HCT116 (cell line): ENCODE measurements at regions not wholly inside any gene's neighbourhood (a gene's known extent, or its start where the extent isn't known, plus 50 kb on each side); places are given as distances from the start of the nearest gene placed in this dataset.

Experiments
- ATAC-seq: fragments of 200-7000 bp; cut with Tn5 transposase; 2 replicates; pipeline ENCODE4 v1.9.1; 2020; ENCODE audit warnings: mild to moderate bottlenecking, moderate library complexity
- BruUV-seq: library from RNA; stranded (reverse); fragments of 400-500 nt; replicated peaks from 2 replicates; lab custom pipeline; 2021; lab: Mats Ljungman, UMichigan
- CTCF ChIA-PET: fragments of 300-600 bp; sonication (Branson Sonifier 250); formaldehyde crosslinking; loops from one replicate; lab custom pipeline; 2021; ENCODE audit warnings: antibody characterized with exemption; lab: Charles Lee
- POLR2A ChIA-PET: fragments of 300-600, 350-600 bp; sonication (Branson Sonifier 250); formaldehyde crosslinking; loops from one replicate; lab custom pipeline; 2021; ENCODE audit warnings: antibody characterized with exemption; lab: Charles Lee
- RAD21 ChIA-PET, 2 experiments: fragments of 300-600 bp; sonication (Branson Sonifier 250); formaldehyde crosslinking; loops; one replicate each; lab custom pipeline; 2023; ENCODE audit warnings: low total read pairs in 2 of 2; ENCODE audit not compliant: uncharacterized antibody in 2 of 2, unreplicated experiment in 2 of 2, low non-redundant PET in 1 of 2; lab: Charles Lee
- DNase-seq: peaks from one replicate; pipeline ENCODE4 v3.0.0-alpha.2; 2010; ENCODE audit warnings: low read depth, low spot score
- H2AFZ ChIP-seq: fragments of 200-600 bp; shearing (Covaris generic), sonication (generic); 2 replicates; pipeline ENCODE4 v1.6.1; 2017; ENCODE audit warnings: low read depth, mixed run types, mixed read lengths, antibody characterized with exemption, low read length; ENCODE audit not compliant: poor library complexity, severe bottlenecking
- H3K27ac ChIP-seq: 2 replicates; pipeline ENCODE4 v1.5.1; 2012; ENCODE audit warnings: low read depth, low read length
- H3K27me3 ChIP-seq: fragments of 200-600 bp; sonication (generic); 2 replicates; pipeline ENCODE4 v1.6.1; 2016; ENCODE audit warnings: mixed run types, low read length, mixed read lengths; ENCODE audit not compliant: insufficient read depth
- H3K36me3 ChIP-seq, 2 experiments: fragments of 200-500 bp in 1 of 2; fragments of 200-600 bp in 1 of 2; sonication (Bioruptor generic) in 1 of 2; sonication (generic) in 1 of 2; 2 replicates each; pipeline versions ENCODE4 v1.5.1 to v1.6.1; 2014 to 2016; ENCODE audit warnings: low read length in 2 of 2, inconsistent platforms in 1 of 2, mixed read lengths in 1 of 2, mixed run types in 1 of 2; ENCODE audit not compliant: insufficient read depth in 2 of 2, control insufficient read depth in 1 of 2
- H3K4me1 ChIP-seq, 2 experiments: fragments of 200-600 bp in 1 of 2; sonication (generic) in 1 of 2; 2 replicates each; pipeline versions ENCODE4 v1.5.1 to v1.6.1; 2012 to 2017; ENCODE audit warnings: low read length in 2 of 2, inconsistent platforms in 1 of 2, mild to moderate bottlenecking in 1 of 2, mixed read lengths in 1 of 2, mixed run types in 1 of 2, moderate library complexity in 1 of 2; ENCODE audit not compliant: insufficient read depth in 2 of 2, control insufficient read depth in 1 of 2
- H3K4me2 ChIP-seq: fragments of 200-600 bp; sonication (generic); 2 replicates; pipeline ENCODE4 v1.6.1; 2017; ENCODE audit warnings: mixed run types, low read length, mixed read lengths
- H3K4me3 ChIP-seq, 2 experiments: fragments of 200-600 bp in 1 of 2; sonication (generic) in 1 of 2; replicated peaks in 1 of 2; 2 replicates each; pipeline ENCODE4 v1.5.1; 2011 to 2016; ENCODE audit warnings: low read length in 2 of 2, control low read depth in 1 of 2, low read depth in 1 of 2, mild to moderate bottlenecking in 1 of 2, mixed read lengths in 1 of 2, mixed run types in 1 of 2
- H3K79me2 ChIP-seq: fragments of 200-600 bp; sonication (generic); 2 replicates; pipeline ENCODE4 v1.6.1; 2017; ENCODE audit warnings: mild to moderate bottlenecking, mixed run types, low read length, moderate library complexity, mixed read lengths; ENCODE audit not compliant: insufficient read depth
- H3K9ac ChIP-seq: fragments of 200-600 bp; sonication (generic); 2 replicates; pipeline ENCODE4 v1.6.1; 2016; ENCODE audit warnings: low read length, mixed read lengths
- H3K9me2 ChIP-seq: fragments of 200-600 bp; sonication (generic), shearing (Covaris generic); 2 replicates; pipeline ENCODE4 v1.6.1; 2017; ENCODE audit warnings: mixed run types, mild to moderate bottlenecking, moderate library complexity; ENCODE audit not compliant: insufficient read depth
- H3K9me3 ChIP-seq, 2 experiments: fragments of 200-500 bp in 1 of 2; fragments of 200-600 bp in 1 of 2; sonication (Bioruptor generic) in 1 of 2; sonication (generic) in 1 of 2; 2 replicates each; pipeline ENCODE4 v1.6.1; 2014 to 2017; ENCODE audit warnings: low read length in 2 of 2, mixed read lengths in 2 of 2, inconsistent platforms in 1 of 2, low read depth in 1 of 2, mild to moderate bottlenecking in 1 of 2, mixed run types in 1 of 2, moderate library complexity in 1 of 2; ENCODE audit not compliant: control insufficient read depth in 1 of 2, insufficient read depth in 1 of 2
- H4K20me1 ChIP-seq: fragments of 200-600 bp; sonication (generic), shearing (Covaris generic); 2 replicates; pipeline ENCODE4 v1.6.1; 2017; ENCODE audit warnings: mixed run types, mild to moderate bottlenecking, moderate library complexity; ENCODE audit not compliant: insufficient read depth
- ATF3 ChIP-seq: IDR thresholded peaks from 2 replicates; pipeline ENCODE4 v1.6.1; 2012
- CBX3 ChIP-seq: IDR thresholded peaks from 2 replicates; pipeline ENCODE4 v1.6.1; 2012; ENCODE audit warnings: low read depth
- CEBPB ChIP-seq: IDR thresholded peaks from 2 replicates; pipeline ENCODE4 v1.6.1; 2012; ENCODE audit warnings: low read depth
- CTCF ChIP-seq, 3 experiments: fragments of 200-600 bp in 1 of 3; sonication (generic) in 1 of 3; IDR thresholded peaks in 2 of 3; conservative IDR thresholded peaks in 1 of 3; 2 replicates each; pipeline ENCODE4 v1.5.1; 2012 to 2017; ENCODE audit warnings: low read depth in 2 of 3, low read length in 2 of 3, antibody characterized with exemption in 1 of 3, borderline replicate concordance in 1 of 3, control low read depth in 1 of 3, mild to moderate bottlenecking in 1 of 3, mixed read lengths in 1 of 3, mixed run types in 1 of 3, moderate library complexity in 1 of 3; ENCODE audit not compliant: insufficient read depth in 1 of 3
- EGR1 ChIP-seq: IDR thresholded peaks from 2 replicates; pipeline ENCODE4 v1.6.1; 2012; ENCODE audit warnings: low read depth
- ELF1 ChIP-seq: IDR thresholded peaks from 2 replicates; pipeline ENCODE4 v1.6.1; 2012; ENCODE audit warnings: low read depth, borderline replicate concordance
- EZH2phosphoT487 ChIP-seq: fragments of 200-600 bp; IDR thresholded peaks from 2 replicates; pipeline ENCODE4 v1.6.1; 2018; ENCODE audit warnings: antibody characterized with exemption, borderline replicate concordance
- FOSL1 ChIP-seq: IDR thresholded peaks from 2 replicates; pipeline ENCODE4 v1.6.1; 2012; ENCODE audit warnings: low read depth
- JUND ChIP-seq: IDR thresholded peaks from 2 replicates; pipeline ENCODE4 v1.6.1; 2012
- MAX ChIP-seq: IDR thresholded peaks from 2 replicates; pipeline ENCODE4 v1.6.1; 2012
- POLR2AphosphoS5 ChIP-seq: IDR thresholded peaks from 2 replicates; pipeline ENCODE4 v1.6.1; 2011; ENCODE audit warnings: mild to moderate bottlenecking, low read depth, low read length, moderate library complexity
- RAD21 ChIP-seq: IDR thresholded peaks from 2 replicates; pipeline ENCODE4 v1.6.1; 2012; ENCODE audit warnings: low read depth, mild to moderate bottlenecking
- REST ChIP-seq: IDR thresholded peaks from 2 replicates; pipeline ENCODE4 v1.6.1; 2012; ENCODE audit warnings: low read depth
- SP1 ChIP-seq: IDR thresholded peaks from 2 replicates; pipeline ENCODE4 v1.6.1; 2012; ENCODE audit warnings: low read depth
- SRF ChIP-seq: IDR thresholded peaks from 2 replicates; pipeline ENCODE4 v1.6.1; 2012; ENCODE audit warnings: low read depth
- TCF7L2 ChIP-seq: IDR thresholded peaks from 2 replicates; pipeline ENCODE4 v1.7.0; 2011; ENCODE audit warnings: borderline replicate concordance, inconsistent platforms; ENCODE audit not compliant: insufficient read depth, insufficient read length; ENCODE audit errors: extremely low read depth
- YY1 ChIP-seq: IDR thresholded peaks from 2 replicates; pipeline ENCODE4 v1.6.1; 2011; ENCODE audit warnings: low read length, low read depth, moderate library complexity, mild to moderate bottlenecking; ENCODE audit not compliant: insufficient replicate concordance; ENCODE audit errors: extremely low read depth
- ZBTB33 ChIP-seq: IDR thresholded peaks from 2 replicates; pipeline ENCODE4 v1.6.1; 2011; ENCODE audit warnings: mild to moderate bottlenecking, low read length, moderate library complexity; ENCODE audit not compliant: insufficient replicate concordance; ENCODE audit errors: extremely low read depth
- ZFX ChIP-seq: fragments of 450-650 bp; IDR thresholded peaks from 2 replicates; pipeline ENCODE4 v1.6.1; 2017
- ZNF274 ChIP-seq: fragments of 200-500 bp; sonication (Bioruptor generic); IDR thresholded peaks from 2 replicates; pipeline ENCODE4 v1.6.1; 2014; ENCODE audit warnings: mild to moderate bottlenecking, low read depth, low read length, inconsistent platforms
- intact Hi-C: fragments of 100-400 bp; cut with micrococcal nuclease; formaldehyde crosslinking; loops from 2 replicates; pipeline ENCODE4 v1.10.0; 2022

GRCh38 chr5:91598216-91598615, 215.1 kb upstream of the ARRDC3 start:
- no peak for ATAC-seq
- H3K27me3 ChIP-seq = no peaks in the 10 kb centered on the region
- POLR2A ChIA-PET = no interaction called here
- no peak for DNase-seq
- no peak overlapping the region for H2AFZ ChIP-seq
- TF ChIP-seq CTCF (IDR thresholded peaks at IDR 0.05 in 2 of 3, conservative IDR thresholded peaks at IDR 0.05 in 1 of 3; ENCODE audit: borderline replicate concordance in 1 of 3, insufficient read depth in 1 of 3, low read depth in 2 of 3, low read length in 2 of 3) (no peak), ZNF274 (no peak), REST (no peak), SP1 (no peak), TCF7L2 (no peak), ZFX (no peak), EGR1 (no peak), ATF3 (no peak), FOSL1 (no peak), RAD21 (no peak), ELF1 (no peak), POLR2AphosphoS5 (no peak), JUND (no peak), YY1 (no peak), MAX (no peak), CEBPB (no peak), CBX3 (no peak), ZBTB33 (no peak), SRF (no peak), EZH2phosphoT487 (no peak)
- H3K27ac ChIP-seq = no peak overlapping the region
- H3K36me3 ChIP-seq = no peaks in the 10 kb centered on the region
- H3K9me2 ChIP-seq = no peaks in the 10 kb centered on the region
- H4K20me1 ChIP-seq = no peaks in the 10 kb centered on the region
- CTCF ChIA-PET = no interaction called here
- H3K4me2 ChIP-seq = no peak overlapping the region
- RAD21 ChIA-PET = no interaction called here
- H3K4me1 ChIP-seq = no peaks in the 10 kb centered on the region
- no peak overlapping the region for H3K4me3 ChIP-seq
- H3K9me3 ChIP-seq = 0 out of 4 replicates have a peak, but pooled peaks cover 0 to 3% of the 10 kb centered on the region in 2 experiments
- H3K79me2 ChIP-seq = no peaks in the 10 kb centered on the region
- H3K9ac ChIP-seq = no peak overlapping the region
- intact Hi-C loops = no loop called here
- no TSS peak for BruUV-seq
